DOHH2 (cell line): ENCODE measurements at regions not wholly inside any gene's neighbourhood (a gene's known extent, or its start where the extent isn't known, plus 50 kb on each side); places are given as distances from the start of the nearest gene placed in this dataset.

ENCODE experiments used
- H3F3A ChIP-seq: fragments of 200-600 bp; sonication (generic), shearing (Covaris generic); 2 replicates; pipeline ENCODE4 v1.6.0; 2016; ENCODE audit warnings: antibody characterized with exemption, mild to moderate bottlenecking; ENCODE audit not compliant: control insufficient read depth, insufficient read depth
- H3K27ac ChIP-seq: fragments of 200-600 bp; sonication (generic); 2 replicates; pipeline ENCODE4 v1.5.1; 2014; ENCODE audit warnings: low read depth, mild to moderate bottlenecking, low read length, moderate library complexity
- H3K27me3 ChIP-seq: fragments of 200-600 bp; sonication (generic); 2 replicates; pipeline ENCODE4 v1.6.1; 2014; ENCODE audit warnings: mild to moderate bottlenecking, low read length, mixed read lengths; ENCODE audit not compliant: control insufficient read depth
- H3K36me3 ChIP-seq: fragments of 200-600 bp; sonication (generic); 2 replicates; pipeline ENCODE4 v1.6.1; 2014; ENCODE audit warnings: mild to moderate bottlenecking, low read length, moderate library complexity, mixed read lengths; ENCODE audit not compliant: control insufficient read depth
- H3K4me1 ChIP-seq: fragments of 200-600 bp; sonication (generic); 2 replicates; pipeline ENCODE4 v1.6.1; 2014; ENCODE audit warnings: mild to moderate bottlenecking, low read length, mixed read lengths; ENCODE audit not compliant: control insufficient read depth
- H3K4me2 ChIP-seq: fragments of 200-600 bp; sonication (generic); 2 replicates; pipeline ENCODE4 v1.6.0; 2014; ENCODE audit warnings: mild to moderate bottlenecking, low read length, moderate library complexity
- H3K4me3 ChIP-seq: fragments of 200-600 bp; sonication (generic); 2 replicates; pipeline ENCODE4 v1.5.1; 2014; ENCODE audit warnings: mild to moderate bottlenecking, low read length, mixed read lengths
- H3K79me2 ChIP-seq: fragments of 200-600 bp; sonication (generic); 2 replicates; pipeline ENCODE4 v1.6.1; 2014; ENCODE audit warnings: mild to moderate bottlenecking, low read length, mixed read lengths; ENCODE audit not compliant: control insufficient read depth
- H3K9me2 ChIP-seq: fragments of 200-600 bp; sonication (generic); replicated peaks from 2 replicates; pipeline ENCODE4 v1.6.1; 2014; ENCODE audit warnings: mild to moderate bottlenecking, low read length, mixed read lengths; ENCODE audit not compliant: control insufficient read depth
- H3K9me3 ChIP-seq: fragments of 200-600 bp; sonication (generic); 2 replicates; pipeline ENCODE4 v1.6.1; 2014; ENCODE audit warnings: antibody characterized with exemption, low read length, mixed read lengths; ENCODE audit not compliant: control insufficient read depth, insufficient read depth
- H4K20me1 ChIP-seq: fragments of 200-600 bp; sonication (generic); 2 replicates; pipeline ENCODE4 v1.6.0; 2014; ENCODE audit warnings: low read depth, mild to moderate bottlenecking, antibody characterized with exemption, low read length, moderate library complexity; ENCODE audit not compliant: control insufficient read depth, insufficient read depth
- CTCF ChIP-seq: fragments of 200-600 bp; sonication (generic); IDR thresholded peaks from one replicate; pipeline ENCODE4 v1.5.1; 2014; ENCODE audit warnings: antibody characterized with exemption, mild to moderate bottlenecking, low read depth, low read length; ENCODE audit not compliant: poor library complexity, severe bottlenecking
- EZH2phosphoT487 ChIP-seq: fragments of 200-600 bp; sonication (generic); IDR thresholded peaks from 2 replicates; pipeline ENCODE4 v1.6.1; 2017; ENCODE audit warnings: borderline replicate concordance, mild to moderate bottlenecking, antibody characterized with exemption, low read length, moderate library complexity, mixed read lengths

GRCh38 chr3:113138839-113139743, 72.3 kb upstream of the BOC start:
- Histone ChIP-seq H3K27ac (no peak overlapping the region), H3K36me3 (no peaks in the 10 kb centered on the region), H3K79me2 (no peaks in the 10 kb centered on the region), H3K4me1 (no peaks in the 10 kb centered on the region), H3K9me2 (no peaks in the 10 kb centered on the region), H3K9me3 (no peaks in the 10 kb centered on the region), H4K20me1 (no peaks in the 10 kb centered on the region), H3K27me3 (no peaks in the 10 kb centered on the region), H3K4me3 (no peak overlapping the region), H3K4me2 (no peak overlapping the region), H3F3A (no peaks in the 10 kb centered on the region)
- TF ChIP-seq EZH2phosphoT487 = no peak
- TF ChIP-seq CTCF = no peak

- Histone ChIP-seq H3K4me1 (no peaks in the 10 kb centered on the region), H3K9me2 (no peaks in the 10 kb centered on the region), H3K4me3 (no peak overlapping the region), H4K20me1 (no peaks in the 10 kb centered on the region), H3K9me3 (no peaks in the 10 kb centered on the region), H3K27me3 (no peaks in the 10 kb centered on the region), H3K79me2 (no peaks in the 10 kb centered on the region), H3F3A (no peaks in the 10 kb centered on the region), H3K27ac (no peak overlapping the region), H3K36me3 (no peaks in the 10 kb centered on the region), H3K4me2 (no peak overlapping the region)
- TF ChIP-seq CTCF (no peak), EZH2phosphoT487 (no peak)
These were observed 70.5 kb upstream of the BOC start for GRCh38 chr3:113140876-113141275.

- H3F3A ChIP-seq = no peaks in the 10 kb centered on the region
- no peaks in the 10 kb centered on the region for H4K20me1 ChIP-seq
- TF ChIP-seq CTCF = no peak
- no peak for TF ChIP-seq EZH2phosphoT487
- H3K36me3 ChIP-seq = no peaks in the 10 kb centered on the region
- H3K9me2 ChIP-seq = no peaks in the 10 kb centered on the region
- no peaks in the 10 kb centered on the region for H3K27me3 ChIP-seq
- no peaks in the 10 kb centered on the region for H3K9me3 ChIP-seq
- H3K4me3 ChIP-seq = no peak overlapping the region
- H3K27ac ChIP-seq = no peak overlapping the region
- H3K79me2 ChIP-seq = no peaks in the 10 kb centered on the region
- H3K4me2 ChIP-seq = no peak overlapping the region
- H3K4me1 ChIP-seq = no peaks in the 10 kb centered on the region
These were observed 69.8 kb upstream of the BOC start for GRCh38 chr3:113141543-113141942.
